ENCODE measurements at regions not wholly inside any gene's neighbourhood (a gene's known extent, or its start where the extent isn't known, plus 50 kb on each side); places are given as distances from the start of the nearest gene placed in this dataset.
"Not testable (repeated sequence)": the region's sequence is repeated elsewhere in the genome, so short reads cannot be mapped to it uniquely, and the experiment has no call there.

GRCh38 chr12:13537623-13538022 is 341.1 kb downstream of the EMP1 start:
- no peak overlapping the region for H3K4me3 ChIP-seq (ENCODE audit: low read depth, low read length)
- DNase-seq (ENCODE audit: low read depth), result no peak

GRCh38 chr12:13536219-13536910 is 339.8 kb downstream of the EMP1 start:
- no peak for DNase-seq (ENCODE audit: low read depth)

DNA sequence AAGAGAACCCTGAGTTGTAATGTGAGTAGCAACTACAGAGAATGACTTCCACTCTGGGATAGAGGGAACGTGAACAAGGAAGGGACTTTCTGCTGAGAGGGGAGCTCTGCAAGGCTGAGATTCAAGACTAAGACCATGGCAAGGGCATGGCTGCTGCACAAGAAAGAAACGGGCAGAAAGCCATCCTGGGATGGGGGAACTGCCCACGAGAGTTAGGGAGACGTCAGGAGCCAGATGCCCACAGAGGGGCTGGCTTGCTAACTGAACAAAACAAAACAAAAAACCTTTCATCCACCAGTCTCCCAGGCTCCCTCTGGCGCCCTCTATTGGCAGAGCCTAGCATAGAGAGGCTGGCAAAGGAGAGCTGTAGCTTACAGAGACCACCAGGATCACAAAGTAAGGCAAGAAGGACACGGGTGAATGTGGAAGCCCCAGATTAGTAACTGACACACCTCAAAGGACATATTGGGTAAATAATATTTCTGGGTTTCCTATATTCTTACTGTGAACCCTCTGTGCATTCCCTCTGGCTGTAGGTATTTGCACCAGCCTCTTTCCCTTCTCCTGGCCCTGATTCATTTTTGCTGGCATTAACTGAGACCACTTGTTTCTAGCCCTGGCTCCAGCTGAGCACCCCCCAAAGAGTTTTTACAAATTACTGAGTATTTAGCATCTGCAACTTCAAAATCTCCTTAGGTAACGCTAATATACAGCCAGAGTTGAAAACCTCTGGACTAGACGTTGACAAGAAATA is 338.3 kb downstream of the EMP1 start:
- peak overlapping the region; percentile 15 for H3K4me3 ChIP-seq (ENCODE audit: low read depth, low read length)
- peak; percentile 9 for DNase-seq (ENCODE audit: low read depth)

More at GRCh38 chr12:13536219-13536910, 339.8 kb downstream of the EMP1 start:
- no peak overlapping the region for H3K4me3 ChIP-seq (ENCODE audit: low read depth, low read length)

DNA sequence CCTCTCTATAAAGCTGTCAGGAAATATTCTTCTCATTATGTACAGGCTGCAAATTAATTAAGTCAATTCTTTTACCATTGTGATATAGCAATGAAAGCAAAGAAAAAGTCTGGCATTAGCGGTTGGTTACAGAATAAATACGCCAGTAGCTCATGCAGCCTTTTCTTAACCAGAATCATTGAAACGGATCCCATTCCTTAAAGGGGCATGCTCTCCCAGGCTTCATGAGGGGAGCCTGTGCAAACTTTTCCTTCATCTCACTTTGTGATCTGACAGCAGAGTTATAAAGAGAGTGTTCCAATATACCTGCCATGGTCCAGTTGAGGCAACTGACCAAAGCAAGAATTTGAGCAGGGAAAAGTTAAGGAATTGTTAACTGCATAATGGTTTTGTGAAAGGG is 337.7 kb downstream of the EMP1 start:
- DNase-seq (ENCODE audit: low read depth), result no peak
- peak overlapping the region; percentile 15 for H3K4me3 ChIP-seq (ENCODE audit: low read depth, low read length)

DNA sequence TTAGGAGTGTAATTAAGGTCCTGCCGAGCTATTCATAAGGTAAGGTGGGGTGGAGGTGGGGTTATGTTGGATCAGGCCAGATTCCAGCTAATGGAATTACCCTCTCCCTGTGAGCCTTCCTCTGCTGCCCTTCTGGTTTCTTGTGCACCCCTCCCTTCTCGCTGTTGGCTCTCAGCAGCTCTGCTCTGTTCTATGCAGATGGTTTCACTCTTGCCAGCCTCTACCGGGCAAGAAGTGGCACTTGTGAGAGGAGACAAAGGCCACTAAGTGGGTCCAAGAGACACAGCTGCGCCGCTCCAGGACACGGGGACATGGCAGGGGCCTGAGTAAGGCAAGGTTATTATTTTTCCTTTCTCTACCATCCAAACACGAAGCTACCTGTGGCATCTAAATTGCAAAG is 334.4 kb downstream of the EMP1 start:
- no peak for DNase-seq (ENCODE audit: low read depth)
- no peak overlapping the region for H3K4me3 ChIP-seq (ENCODE audit: low read depth, low read length)

DNA sequence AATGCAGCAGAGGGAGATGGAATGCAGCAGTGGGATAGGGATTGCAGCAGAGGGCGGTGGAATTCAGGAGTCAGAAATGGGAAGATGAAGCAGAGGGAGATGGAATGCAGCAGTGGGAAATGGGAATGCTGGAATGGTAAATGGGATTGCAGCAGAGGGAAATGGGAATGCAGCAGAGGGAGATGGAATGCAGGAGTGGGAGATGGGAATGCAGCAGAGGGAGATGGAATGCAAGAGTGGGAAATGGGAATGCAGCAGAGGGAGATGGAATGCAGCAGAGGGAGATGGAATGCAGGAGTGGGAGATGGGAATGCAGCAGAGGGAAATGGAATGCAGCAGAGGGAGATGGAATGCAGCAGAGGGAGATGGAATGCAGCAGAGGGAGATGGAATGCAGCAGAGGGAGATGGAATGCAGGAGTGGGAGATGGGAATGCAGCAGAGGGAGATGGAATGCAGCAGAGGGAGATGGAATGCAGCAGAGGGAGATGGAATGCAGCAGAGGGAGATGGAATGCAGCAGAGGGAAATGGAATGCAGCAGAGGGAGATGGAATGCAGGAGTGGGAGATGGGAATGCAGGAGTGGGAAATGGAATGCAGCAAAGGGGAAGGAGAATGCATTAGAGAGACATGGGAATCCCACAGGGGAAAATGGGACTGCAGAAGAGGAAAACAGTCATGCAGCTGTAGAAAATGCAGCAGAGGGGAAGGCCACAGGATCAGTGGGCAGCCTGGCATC is 329.8 kb downstream of the EMP1 start:
- not testable (repeated sequence) for H3K4me3 ChIP-seq (ENCODE audit: low read depth, low read length); DNase-seq (ENCODE audit: low read depth)

DNA sequence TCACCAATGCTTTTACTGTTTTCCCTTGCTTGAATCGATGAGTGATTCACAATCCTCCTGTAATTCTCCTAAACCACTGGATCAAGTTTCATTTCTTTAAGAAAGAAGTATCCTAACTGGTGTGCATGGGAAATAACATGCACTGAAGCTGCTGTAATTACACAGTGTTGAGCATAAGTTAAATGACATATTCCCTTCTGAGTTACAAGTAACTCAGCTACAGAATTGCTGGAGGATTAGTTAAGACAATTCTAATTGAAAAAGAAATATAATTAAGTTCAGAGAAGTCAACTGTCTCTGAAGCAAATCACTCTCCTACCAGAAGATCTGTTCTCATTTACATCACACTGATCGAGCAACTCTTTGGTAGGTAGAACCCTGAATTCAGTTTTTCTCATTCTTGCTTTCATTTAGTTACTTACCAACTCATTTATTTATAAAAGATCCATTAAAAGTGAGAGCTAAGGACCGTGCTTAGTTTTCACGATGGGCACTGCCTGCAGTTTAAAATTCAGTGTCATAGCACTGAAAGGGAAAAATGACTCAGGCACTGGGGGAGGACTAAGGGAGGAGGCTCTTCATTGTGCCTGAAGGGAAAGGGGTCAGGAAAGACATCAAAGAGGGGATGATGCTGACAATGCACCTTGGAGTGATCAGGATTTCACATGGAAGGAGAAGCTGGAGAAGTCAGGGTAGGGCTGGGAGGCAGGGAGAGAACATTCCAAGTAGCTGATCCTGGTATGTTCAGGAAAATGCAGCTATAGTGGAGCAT is 327.2 kb downstream of the EMP1 start:
- no peak overlapping the region for H3K4me3 ChIP-seq (ENCODE audit: low read depth, low read length)
- DNase-seq (ENCODE audit: low read depth), result no peak

DNA sequence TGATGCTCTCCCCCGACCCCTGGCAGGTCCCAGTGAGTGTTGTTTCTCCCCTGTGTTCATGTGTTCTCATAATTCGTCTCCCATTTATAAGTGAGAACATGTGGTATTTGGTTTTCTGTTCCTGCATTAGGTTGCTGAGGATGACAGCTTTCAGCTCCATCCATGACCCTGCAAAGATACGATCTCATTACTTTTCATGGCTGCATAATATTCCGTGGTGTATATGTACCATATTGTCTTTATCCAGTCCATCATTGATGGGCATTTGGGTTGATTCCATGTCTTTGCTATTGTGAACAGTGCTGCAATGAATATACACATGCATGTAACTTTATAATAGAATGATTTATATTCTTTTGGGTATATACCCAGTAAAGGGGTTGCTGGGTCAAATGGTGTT is 321.5 kb downstream of the EMP1 start:
- H3K4me3 ChIP-seq (ENCODE audit: low read depth, low read length); DNase-seq (ENCODE audit: low read depth): not testable (repeated sequence)

- no peak for DNase-seq (ENCODE audit: low read depth)
- H3K4me3 ChIP-seq (ENCODE audit: low read depth, low read length), result no peak overlapping the region
Measured at GRCh38 chr12:13509740-13510139, 313.2 kb downstream of the EMP1 start.

DNA sequence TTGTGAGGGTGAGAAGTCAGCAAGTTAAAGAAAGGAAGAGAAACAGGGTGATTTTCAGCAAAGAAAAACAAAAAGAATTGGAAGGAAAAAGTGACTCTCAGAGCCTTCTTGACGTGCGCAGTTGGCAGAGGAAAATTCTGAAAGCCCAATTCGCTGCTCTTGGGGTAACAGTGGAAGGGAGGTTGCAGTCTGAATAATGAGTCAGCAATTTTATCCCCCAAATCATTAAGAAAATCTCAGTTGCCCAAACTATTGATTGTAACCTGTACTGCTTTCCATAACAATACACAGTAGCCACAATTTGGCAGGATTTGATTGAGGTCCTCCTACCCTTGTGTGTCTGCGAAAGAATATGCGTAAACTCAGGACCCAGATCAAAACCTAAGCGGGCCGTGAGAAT is 309.1 kb downstream of the EMP1 start:
- no peak for DNase-seq (ENCODE audit: low read depth)

DNA sequence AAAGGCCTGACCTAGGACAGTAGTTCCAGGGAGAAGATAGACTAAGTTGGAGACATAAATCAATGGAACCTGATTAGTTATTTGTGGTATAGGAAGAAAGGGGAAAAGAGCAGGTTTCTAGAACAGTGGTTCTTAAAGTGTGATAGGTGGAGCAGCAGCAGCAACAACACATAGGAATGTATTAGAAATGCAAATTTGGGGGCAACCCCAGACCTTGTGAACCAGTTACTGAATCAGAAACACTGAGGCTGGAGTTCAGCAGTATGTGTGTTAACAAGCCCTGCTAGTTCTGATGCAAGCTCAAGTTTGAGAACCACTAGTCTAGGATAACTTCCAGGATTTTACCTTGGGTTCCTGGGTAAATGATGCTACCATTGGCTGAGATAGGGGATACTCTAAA is 308.7 kb downstream of the EMP1 start:
- H3K4me3 ChIP-seq (ENCODE audit: low read depth, low read length), result no peak overlapping the region
- no peak for DNase-seq (ENCODE audit: low read depth)

More for the DNA sequence above, 309.1 kb downstream of the EMP1 start:
- H3K4me3 ChIP-seq (ENCODE audit: low read depth, low read length), result no peak overlapping the region

DNA sequence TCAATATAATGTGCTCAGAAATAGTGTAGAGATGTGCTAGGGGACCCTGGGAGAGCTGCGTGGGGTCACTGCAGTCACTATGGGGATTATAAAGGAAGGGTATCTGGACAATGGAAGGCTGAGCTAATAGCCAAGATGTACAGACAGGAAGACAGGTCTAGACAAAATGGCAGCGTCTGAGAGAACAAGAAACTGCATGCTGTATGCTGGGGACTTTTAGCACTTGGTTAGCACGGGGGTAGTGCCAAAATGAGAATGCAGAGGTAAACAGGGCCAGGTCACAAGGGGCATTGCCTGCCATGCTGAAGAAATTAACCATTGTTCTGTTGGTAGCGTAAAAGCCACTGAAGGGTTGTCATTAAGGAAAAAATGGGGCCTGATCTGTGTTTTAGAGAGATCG is 308.2 kb downstream of the EMP1 start:
- H3K4me3 ChIP-seq (ENCODE audit: low read depth, low read length), result no peak overlapping the region
- no peak for DNase-seq (ENCODE audit: low read depth)

DNA sequence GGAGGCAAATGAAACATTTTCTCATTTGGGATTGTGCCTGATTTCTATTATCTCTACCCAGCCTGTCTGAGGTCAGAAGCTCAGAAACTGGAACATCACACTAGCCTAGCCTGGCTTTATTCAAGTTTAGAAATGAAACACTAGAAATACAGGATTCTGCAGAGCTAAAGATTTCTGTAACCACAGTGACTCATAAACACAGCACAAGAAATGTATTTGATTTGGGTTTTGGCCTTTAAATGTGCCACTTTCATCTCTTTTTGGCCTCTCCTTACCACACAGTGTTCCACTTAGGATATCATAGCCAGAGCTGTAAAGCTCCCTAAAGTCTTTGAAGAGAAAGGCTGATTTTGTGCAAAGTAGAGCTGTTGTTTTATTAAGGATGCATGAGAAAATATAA is 307.5 kb downstream of the EMP1 start:
- peak; percentile 24 for DNase-seq (ENCODE audit: low read depth)
- no peak overlapping the region for H3K4me3 ChIP-seq (ENCODE audit: low read depth, low read length)

DNA sequence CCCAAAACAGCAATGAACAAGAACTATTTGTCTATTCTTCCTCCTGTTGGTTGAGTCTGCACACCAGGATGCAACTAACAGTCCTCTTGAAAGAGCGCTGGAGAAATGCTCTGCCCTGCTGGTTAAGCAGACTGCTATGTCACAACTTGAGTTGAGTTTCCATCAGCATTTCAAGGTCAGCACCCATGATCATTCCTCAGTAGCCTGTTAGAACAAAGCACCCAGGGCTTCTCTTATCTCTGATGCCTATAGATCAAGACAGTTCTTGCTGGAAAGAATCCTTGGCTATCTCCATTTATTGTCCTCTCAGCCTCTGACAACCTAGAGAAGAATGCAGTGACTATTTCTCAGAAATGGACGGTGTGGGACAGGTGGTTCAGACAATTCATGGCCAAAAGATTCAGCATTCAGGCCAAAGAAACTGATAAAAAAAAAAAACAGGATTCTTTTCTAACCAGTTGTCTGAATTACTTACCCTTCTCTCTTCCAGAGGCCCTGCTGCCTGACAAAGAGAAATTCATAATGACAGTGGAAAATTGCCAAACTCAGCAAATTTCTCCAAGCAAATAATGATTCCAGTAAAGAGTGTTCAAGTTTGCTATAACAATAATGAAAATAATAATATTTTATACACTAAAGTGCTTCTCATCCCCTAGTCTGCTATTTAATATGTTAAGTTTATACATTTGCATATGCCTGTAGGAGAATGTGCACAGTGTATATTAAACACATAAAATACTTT is 306.7 kb downstream of the EMP1 start:
- no peak overlapping the region for H3K4me3 ChIP-seq (ENCODE audit: low read depth, low read length)
- no peak for DNase-seq (ENCODE audit: low read depth)

GRCh38 chr12:13499008-13499407 is 302.5 kb downstream of the EMP1 start:
- no peak overlapping the region for H3K4me3 ChIP-seq (ENCODE audit: low read depth, low read length)
- DNase-seq (ENCODE audit: low read depth), result no peak

- no peak for DNase-seq (ENCODE audit: low read depth)
- no peak overlapping the region for H3K4me3 ChIP-seq (ENCODE audit: low read depth, low read length)
Measured at GRCh38 chr12:13496111-13496510, 299.6 kb downstream of the EMP1 start.

- no peak for DNase-seq (ENCODE audit: low read depth)
- H3K4me3 ChIP-seq (ENCODE audit: low read depth, low read length), result no peak overlapping the region
Measured at GRCh38 chr12:13489246-13489645, 292.7 kb downstream of the EMP1 start.

GRCh38 chr12:13487326-13487725 is 290.8 kb downstream of the EMP1 start:
- H3K4me3 ChIP-seq (ENCODE audit: low read depth, low read length), result no peak overlapping the region
- DNase-seq (ENCODE audit: low read depth), result no peak

DNA sequence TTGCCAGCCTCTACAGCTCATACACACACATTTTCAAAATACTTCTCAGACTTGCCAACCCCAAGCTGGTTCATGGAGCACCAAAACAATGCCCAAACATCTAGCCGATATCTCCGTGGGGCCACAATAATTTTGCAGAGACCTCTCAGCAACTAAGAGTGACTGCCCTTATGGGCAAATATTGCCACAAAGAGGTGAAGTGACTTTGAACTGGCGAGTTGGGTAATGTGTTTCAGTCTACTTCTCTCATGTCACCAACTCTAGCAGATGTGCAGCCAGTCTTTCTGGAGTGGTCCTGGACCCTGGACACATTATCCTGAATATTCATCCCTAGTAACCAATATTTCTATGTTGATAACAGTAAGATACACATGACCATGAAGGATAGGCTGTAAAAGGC is 290.3 kb downstream of the EMP1 start:
- H3K4me3 ChIP-seq (ENCODE audit: low read depth, low read length), result no peak overlapping the region
- no peak for DNase-seq (ENCODE audit: low read depth)

Data from skeletal muscle cell (primary cell).